ENCODE measurements at regions not wholly inside any gene's neighbourhood (a gene's known extent, or its start where the extent isn't known, plus 50 kb on each side); places are given as distances from the start of the nearest gene placed in this dataset.

GRCh38 chr20:50288128-50288623 is 97.5 kb downstream of the CEBPB start:
- no peak for DNase-seq

GRCh38 chr20:50289581-50289980 is 99.0 kb downstream of the CEBPB start:
- no peak for DNase-seq

GRCh38 chr20:50290112-50290511 is 99.5 kb downstream of the CEBPB start:
- DNase-seq = no peak

GRCh38 chr20:50290808-50291207 is 100.2 kb downstream of the CEBPB start:
- DNase-seq = no peak

- no peak for DNase-seq
Observed at GRCh38 chr20:50291254-50292078, 100.8 kb downstream of the CEBPB start.

GRCh38 chr20:50292079-50292590 is 101.5 kb downstream of the CEBPB start:
- no peak for DNase-seq

- no peak for DNase-seq
Observed at GRCh38 chr20:50292591-50293283, 102.1 kb downstream of the CEBPB start.

- no peak for DNase-seq
Observed at GRCh38 chr20:50293284-50294139, 102.9 kb downstream of the CEBPB start.

GRCh38 chr20:50294164-50295088 is 103.8 kb downstream of the CEBPB start:
- DNase-seq = no peak

GRCh38 chr20:50295345-50295744 is 104.7 kb downstream of the CEBPB start:
- no peak for DNase-seq

- no peak for DNase-seq
Observed at GRCh38 chr20:50295762-50296449, 105.3 kb downstream of the CEBPB start.

- no peak for DNase-seq
Observed at GRCh38 chr20:50296450-50297375, 106.1 kb downstream of the CEBPB start.

GRCh38 chr20:50297498-50298376 is 107.1 kb downstream of the CEBPB start:
- no peak for DNase-seq

GRCh38 chr20:50298554-50299324 is 108.1 kb downstream of the CEBPB start:
- DNase-seq = no peak

- DNase-seq = no peak
Observed at GRCh38 chr20:50299325-50299629, 108.6 kb downstream of the CEBPB start.

- DNase-seq = no peak
Observed at GRCh38 chr20:50301165-50301564, 110.5 kb downstream of the CEBPB start.

GRCh38 chr20:50301712-50302111 is 111.1 kb downstream of the CEBPB start:
- no peak for DNase-seq

- no peak for DNase-seq
Observed at GRCh38 chr20:50302341-50303057, 111.9 kb downstream of the CEBPB start.

All from cortex of kidney (tissue), 1 donor.